ENCODE measurements at regions not wholly inside any gene's neighbourhood (a gene's known extent, or its start where the extent isn't known, plus 50 kb on each side); places are given as distances from the start of the nearest gene placed in this dataset.

GRCh38 chr14:71403656-71404055 is 496.4 kb downstream of the PCNX1 start:
- TF ChIP-seq CREM (CRISPR knock-in tag; IDR thresholded peaks at IDR 0.05) (no peak), CTCF (IDR thresholded peaks at IDR 0.05) (no peak), ZBTB21 (CRISPR knock-in tag; IDR thresholded peaks at IDR 0.05; ENCODE audit: borderline replicate concordance) (no peak), JAZF1 (CRISPR knock-in tag; IDR thresholded peaks at IDR 0.05) (no peak), FOXJ3 (CRISPR knock-in tag; IDR thresholded peaks at IDR 0.05; ENCODE audit: borderline replicate concordance) (no peak), ARID4B (CRISPR knock-in tag; IDR thresholded peaks at IDR 0.05; ENCODE audit: borderline replicate concordance) (no peak), ATF3 (CRISPR knock-in tag; conservative IDR thresholded peaks at IDR 0.05) (no peak)

Measured in WTC11 (cell line).